Cerebellar nuclear complex (tissue), 1 donor: ENCODE measurements at regions not wholly inside any gene's neighbourhood (a gene's known extent, or its start where the extent isn't known, plus 50 kb on each side); places are given as distances from the start of the nearest gene placed in this dataset.

Source experiments
- DNase-seq, 2 experiments: peaks; one replicate each; lab custom pipeline; 2025; lab: John Stamatoyannopoulos, UW

GRCh38 chr1:18535391-18536210 lies 54.9 kb downstream of the KLHDC7A start:
- no peak for DNase-seq

GRCh38 chr1:18536356-18536755 lies 55.6 kb downstream of the KLHDC7A start:
- no peak for DNase-seq

DNA sequence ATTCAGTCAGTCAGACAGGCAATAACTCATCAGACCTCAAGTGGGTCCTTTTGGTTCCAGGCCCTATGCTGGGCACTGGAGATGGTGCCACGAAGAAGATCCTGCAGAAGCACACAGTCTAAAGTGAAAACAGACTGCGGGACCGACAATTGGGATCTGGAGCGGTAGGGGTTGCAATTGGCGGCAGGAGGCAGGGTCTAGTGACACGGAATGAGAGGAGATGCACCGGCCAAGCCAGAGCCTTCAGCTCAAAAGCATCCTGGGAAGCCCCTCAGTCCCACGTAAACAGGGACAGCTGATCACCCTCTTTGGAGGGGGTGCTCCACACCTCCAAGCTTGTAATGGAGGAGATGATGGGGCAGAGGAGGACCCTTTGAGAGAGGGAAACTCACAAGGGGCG lies 56.2 kb downstream of the KLHDC7A start:
- DNase-seq: no peak

- DNase-seq: no peak
These were observed 56.9 kb downstream of the KLHDC7A start for GRCh38 chr1:18537386-18538306.

- no peak for DNase-seq
These were observed 58.4 kb downstream of the KLHDC7A start for GRCh38 chr1:18539171-18539570.

- DNase-seq: no peak
These were observed 59.5 kb downstream of the KLHDC7A start for GRCh38 chr1:18540136-18540765.

- no peak for DNase-seq
These were observed 60.5 kb downstream of the KLHDC7A start for GRCh38 chr1:18541046-18541795.

DNA sequence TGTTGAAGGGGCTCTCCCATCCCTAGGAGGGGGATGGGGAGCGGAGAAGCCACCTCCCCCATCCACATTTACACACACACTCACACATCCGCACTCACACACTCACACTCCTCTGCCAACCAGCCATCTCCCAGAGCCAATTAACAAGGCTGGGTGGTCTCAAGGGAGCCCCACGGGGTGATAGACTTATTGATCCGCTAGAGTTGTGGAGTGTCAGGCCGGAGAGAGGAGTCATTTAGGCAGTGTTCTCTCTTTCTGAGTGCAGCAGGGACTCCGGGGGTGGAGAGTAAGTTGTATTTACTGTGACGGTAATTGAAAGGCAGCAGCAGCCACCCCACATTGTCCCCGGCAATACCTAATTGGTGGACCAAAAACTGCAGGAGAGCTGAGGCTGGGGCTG lies 61.6 kb downstream of the KLHDC7A start:
- no peak for DNase-seq

- DNase-seq: no peak
These were observed 65.3 kb downstream of the KLHDC7A start for GRCh38 chr1:18546026-18546425.

- no peak for DNase-seq
These were observed 66.7 kb downstream of the KLHDC7A start for GRCh38 chr1:18547460-18547859.

GRCh38 chr1:18548643-18549042 lies 67.9 kb downstream of the KLHDC7A start:
- DNase-seq: no peak

DNA sequence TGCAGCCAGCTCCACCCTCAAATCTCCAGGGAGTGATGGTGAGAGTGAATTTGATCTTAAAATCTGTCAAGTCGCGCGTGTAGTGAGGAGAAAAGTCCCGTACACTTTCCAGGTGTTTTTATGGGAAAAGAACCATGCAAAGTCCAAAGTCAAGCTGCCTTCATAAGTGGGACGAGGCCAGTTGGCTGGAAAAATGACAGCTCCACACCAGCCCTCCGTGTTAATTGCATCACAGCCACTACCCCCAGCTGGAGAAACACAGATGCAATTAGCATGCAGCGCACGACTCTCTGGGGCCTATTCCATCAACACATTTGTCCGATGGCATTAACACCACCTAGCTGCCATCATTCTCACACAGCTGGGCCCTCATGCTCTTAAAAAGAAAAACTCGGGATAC lies 68.4 kb downstream of the KLHDC7A start:
- DNase-seq: no peak

DNA sequence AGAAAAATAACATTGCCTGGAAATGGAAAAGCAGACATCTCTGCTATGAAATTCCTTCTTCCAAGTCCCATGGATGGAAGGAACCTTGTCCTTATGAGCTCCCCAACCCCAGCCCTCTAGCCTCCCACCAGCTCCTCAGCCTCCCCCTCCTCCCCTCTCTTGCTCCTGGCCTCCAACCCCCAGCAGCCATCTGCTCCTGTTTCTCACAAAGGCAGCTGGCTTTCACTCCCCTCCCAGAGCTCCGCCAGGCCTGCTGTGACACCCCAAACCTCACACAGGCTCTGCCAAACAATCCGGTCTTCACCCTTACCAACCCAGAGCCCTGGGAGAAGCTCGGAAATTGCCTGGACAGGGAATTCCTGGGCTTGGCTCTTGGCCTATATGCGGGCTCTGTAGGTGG lies 69.2 kb downstream of the KLHDC7A start:
- DNase-seq: no peak

DNA sequence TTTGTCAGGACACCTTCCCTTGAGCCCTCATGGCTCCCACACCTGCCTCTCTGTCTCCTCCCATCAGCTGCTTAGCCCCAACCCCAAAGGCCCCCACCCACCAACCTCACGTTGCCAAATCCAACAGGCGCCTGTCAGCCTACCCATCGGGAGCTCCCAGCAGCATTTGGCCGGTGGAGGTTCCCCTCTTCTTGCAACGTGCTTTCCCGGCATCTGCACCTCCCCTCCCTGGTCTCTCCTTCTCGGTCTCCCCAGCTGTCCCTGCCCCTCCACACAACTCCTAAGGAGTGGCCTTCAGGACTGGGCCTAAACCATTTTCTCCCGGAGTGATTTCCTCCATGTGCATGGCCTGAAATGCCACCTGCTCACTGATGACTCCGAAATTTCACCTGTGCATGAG lies 71.9 kb downstream of the KLHDC7A start:
- DNase-seq: no peak

DNA sequence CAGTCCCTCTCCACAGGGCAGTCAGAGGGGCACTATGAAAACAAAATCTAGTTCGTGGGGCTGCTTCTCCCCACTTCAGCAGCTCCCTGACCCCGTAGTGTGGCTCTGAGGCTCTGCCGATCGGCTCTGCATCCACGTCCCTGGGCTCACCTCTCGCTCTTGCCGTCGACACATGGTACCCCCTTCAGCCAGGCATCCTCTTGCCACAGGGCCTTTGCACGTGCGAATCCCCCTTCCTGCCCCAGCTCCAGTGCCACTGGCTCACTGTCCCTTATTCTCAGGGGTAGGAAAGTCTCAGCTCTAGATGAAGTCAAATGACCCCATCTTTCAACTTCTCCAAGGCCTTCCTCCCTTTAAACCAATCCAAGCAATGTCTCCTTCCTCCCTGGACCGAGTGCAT lies 72.7 kb downstream of the KLHDC7A start:
- no peak for DNase-seq

- no peak for DNase-seq
These were observed 73.4 kb downstream of the KLHDC7A start for GRCh38 chr1:18554099-18554498.

GRCh38 chr1:18554597-18554996 lies 73.9 kb downstream of the KLHDC7A start:
- DNase-seq: no peak

- DNase-seq: no peak
These were observed 74.3 kb downstream of the KLHDC7A start for GRCh38 chr1:18555036-18555435.

DNA sequence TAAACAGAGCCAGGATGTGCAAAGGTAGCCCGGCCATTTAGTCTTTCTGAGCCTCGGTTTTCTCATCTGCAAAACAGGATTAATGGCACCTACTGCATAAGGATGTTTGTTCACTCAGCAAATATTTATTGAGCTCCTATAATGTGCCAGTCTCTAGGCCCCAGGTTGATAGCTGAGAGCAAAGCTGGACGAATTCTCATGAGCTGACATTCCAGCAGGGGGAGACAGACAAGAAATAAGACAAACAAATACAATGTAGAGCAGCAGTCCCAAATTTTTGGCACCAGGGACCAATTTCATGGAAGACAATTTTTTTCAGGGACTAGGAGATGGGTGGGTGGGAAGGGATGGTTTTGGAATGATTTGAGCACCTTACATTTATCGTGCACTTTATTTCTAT lies 74.3 kb upstream of the PAX7 start:
- no peak for DNase-seq

DNA sequence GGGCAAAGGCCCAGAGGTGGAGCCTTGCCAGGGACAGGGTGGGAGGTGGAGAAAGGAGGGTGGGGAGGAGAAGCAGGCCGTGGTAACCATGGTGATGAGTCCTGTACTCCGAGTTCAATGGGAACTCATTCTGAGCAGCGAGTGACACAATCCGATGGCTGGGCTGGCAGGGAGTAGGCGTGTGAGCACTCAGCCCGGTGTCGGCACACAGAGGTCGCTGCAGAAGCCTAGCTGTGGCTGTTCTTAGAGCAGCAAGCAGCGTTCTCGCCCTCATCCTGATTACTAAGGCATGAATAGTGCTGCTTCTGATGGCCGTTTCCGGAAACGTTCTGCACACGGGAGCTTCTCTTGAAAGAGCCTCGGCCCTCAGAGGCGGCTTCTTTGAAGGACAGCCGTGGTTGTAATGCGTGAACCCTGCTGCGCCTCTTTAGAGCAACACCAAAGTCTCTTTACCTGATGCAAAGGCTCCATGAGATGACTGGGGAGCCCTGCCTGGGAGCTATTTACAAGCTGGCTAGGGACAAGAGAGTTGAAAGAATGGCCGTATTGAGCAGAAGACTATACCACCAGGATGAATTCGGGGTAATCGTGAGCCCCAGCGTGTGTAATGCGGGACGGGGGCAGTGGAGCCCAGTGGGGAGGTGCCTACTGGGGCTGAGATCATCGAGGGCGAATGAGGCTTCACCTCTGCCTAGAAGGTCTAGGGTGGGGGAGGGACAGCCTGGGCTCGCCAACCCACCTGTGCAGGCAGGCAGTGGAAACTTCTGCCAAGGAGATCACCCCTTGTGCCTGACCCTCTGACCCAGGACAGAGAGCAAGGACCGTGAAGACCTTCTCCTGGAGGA lies 72.8 kb upstream of the PAX7 start:
- DNase-seq: peak; percentile 29 to 71

GRCh38 chr1:18560692-18561091 lies 70.0 kb upstream of the PAX7 start:
- no peak for DNase-seq
